Psoas muscle (tissue), 7 donors: ENCODE measurements at regions not wholly inside any gene's neighbourhood (a gene's known extent, or its start where the extent isn't known, plus 50 kb on each side); places are given as distances from the start of the nearest gene placed in this dataset.

Experiments
- ATAC-seq, 4 donors: fragments of 200-7000 bp; cut with Tn5 transposase; one replicate each; pipeline ENCODE4 v1.9.1; 2020; ENCODE audit warnings: moderate library complexity in 3 of 4, mild to moderate bottlenecking in 2 of 4
- DNase-seq, 2 donors: peaks; one replicate each; pipeline ENCODE4 v3.0.0-alpha.2; 2020
- H3K27ac ChIP-seq: fragments of 200-600 bp; one replicate; pipeline ENCODE4 v1.8.0; 2022
- H3K27me3 ChIP-seq, 3 donors: fragments of 200-600 bp in 1 of 3; one replicate each; pipeline versions ENCODE4 v1.6.1 to v1.8.0; 2013 to 2022; ENCODE audit warnings: low read length in 2 of 3, mild to moderate bottlenecking in 2 of 3, moderate library complexity in 1 of 3; ENCODE audit not compliant: insufficient read depth in 3 of 3
- H3K36me3 ChIP-seq, 2 donors: fragments of 200-600 bp in 1 of 2; one replicate each; pipeline versions ENCODE4 v1.6.1 to v1.8.0; 2013 to 2022; ENCODE audit warnings: low read depth in 1 of 2, mild to moderate bottlenecking in 1 of 2, moderate library complexity in 1 of 2; ENCODE audit not compliant: insufficient read depth in 1 of 2
- H3K4me1 ChIP-seq: fragments of 200-600 bp; one replicate; pipeline ENCODE4 v1.8.0; 2022
- H3K4me3 ChIP-seq: fragments of 200-600 bp; one replicate; pipeline ENCODE4 v1.8.0; 2022; ENCODE audit warnings: mild to moderate bottlenecking
- H3K9me3 ChIP-seq: fragments of 200-600 bp; one replicate; pipeline ENCODE4 v1.8.0; 2022
- CTCF ChIP-seq: fragments of 200-600 bp; IDR thresholded peaks from one replicate; pipeline ENCODE4 v1.8.0; 2022; ENCODE audit warnings: antibody characterized with exemption
- WGBS, 3 donors: extraction: QIAGEN DNeasy Blood & Tissue Kit; methylation state at CpG; one replicate each; pipeline versions ENCODE4 v1.1.6 to v1.1.7; 2013; 5-methylcytosine and 5-hydroxymethylcytosine counted together
- intact Hi-C, 2 donors: fragments of 100-400 bp; cut with DNase I; formaldehyde crosslinking; loops; one replicate each; pipeline versions ENCODE4 v1.11.0 to v1.14.2; 2022
- donor health status: healthy with polysubstance abuse.
- donor health status: DM: no; HTN: no; CAD: no; lungs with moderate emphysema.
- donor health status: Bipolar disorder and iron deficiency.
- donor health status: healthy.
- donor health status: DM: yes; HTN: yes; CAD: no.
- donor health status: DM: no; HTN: no; CAD: no.
- donor health status: DM: yes; HTN: yes; CAD: no.

DNA sequence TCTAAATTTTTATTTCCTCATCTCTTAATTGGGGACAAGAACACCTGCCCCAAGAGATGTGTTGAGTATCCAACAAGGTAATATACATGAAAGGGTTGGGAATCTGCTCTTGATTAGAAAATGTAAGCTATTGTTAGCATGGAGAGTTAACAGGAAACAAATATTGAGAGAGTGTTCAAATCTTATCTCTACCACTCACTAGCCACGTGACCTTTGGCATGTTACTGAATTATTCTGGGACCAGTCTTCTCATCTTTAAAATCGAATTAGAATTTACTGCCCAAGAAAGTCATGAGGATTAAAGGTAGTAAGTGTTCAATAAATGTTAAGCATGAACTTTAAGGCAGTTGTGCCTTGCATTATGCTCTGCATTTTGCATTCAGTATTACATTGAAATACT lies 184.7 kb downstream of the MID1IP1 start:
- ATAC-seq (no peak), DNase-seq (no peak)
- Histone ChIP-seq H3K36me3 (no peaks in the 10 kb centered on the region), H3K4me1 (no peaks in the 10 kb centered on the region), H3K27me3 (peaks cover 0 to 5% (median 0%) of the 10 kb centered on the region in 3 donors), H3K27ac (no peak overlapping the region), H3K4me3 (no peak overlapping the region), H3K9me3 (no peaks in the 10 kb centered on the region)
- WGBS, 3 donors, result 49 to 79% (median 64%) methylated on average over 2 of the region's 2 CpGs
- intact Hi-C loops, result loop anchor here (5.0 to 10.0 kb wide), 3 partner anchors 184 to 231 kb away; partner anchors contain the start of gene MID1IP1 (in 1 of the 2)
- no peak for TF ChIP-seq CTCF

DNA sequence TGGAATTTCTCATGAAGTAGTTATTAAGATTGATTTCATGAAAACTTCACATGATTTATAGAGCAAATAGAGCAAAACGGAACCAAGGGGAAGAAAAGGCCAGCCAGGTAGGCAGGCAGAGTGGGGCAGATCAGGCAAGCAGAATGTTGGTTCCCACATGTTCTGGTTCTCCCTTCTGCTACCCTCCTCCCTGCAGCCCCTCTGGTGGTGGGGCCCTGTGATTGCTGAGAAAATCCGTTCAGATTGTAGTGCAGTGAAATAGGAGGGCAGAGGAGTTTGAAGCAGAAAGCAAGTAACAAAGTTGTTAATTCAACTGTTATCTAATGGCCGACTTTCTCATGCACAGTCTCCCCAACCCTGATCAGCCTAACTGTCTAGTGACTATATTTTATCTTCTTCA lies 185.3 kb downstream of the MID1IP1 start:
- no peak for TF ChIP-seq CTCF
- intact Hi-C loops, result loop anchor here (5.0 to 10.0 kb wide), 3 partner anchors 184 to 232 kb away; partner anchors contain the start of gene MID1IP1 (in 1 of the 2)
- no peaks in the 10 kb centered on the region for H3K9me3 ChIP-seq
- WGBS, 3 donors, result 59 to 87% (median 84%) methylated on average over 3 of the region's 3 CpGs
- H3K4me1 ChIP-seq, result no peaks in the 10 kb centered on the region
- peaks cover 0 to 5% (median 0%) of the 10 kb centered on the region in 3 donors for H3K27me3 ChIP-seq
- no peak overlapping the region for H3K4me3 ChIP-seq
- no peak overlapping the region for H3K27ac ChIP-seq
- no peak for ATAC-seq
- H3K36me3 ChIP-seq, result no peaks in the 10 kb centered on the region
- no peak for DNase-seq

DNA sequence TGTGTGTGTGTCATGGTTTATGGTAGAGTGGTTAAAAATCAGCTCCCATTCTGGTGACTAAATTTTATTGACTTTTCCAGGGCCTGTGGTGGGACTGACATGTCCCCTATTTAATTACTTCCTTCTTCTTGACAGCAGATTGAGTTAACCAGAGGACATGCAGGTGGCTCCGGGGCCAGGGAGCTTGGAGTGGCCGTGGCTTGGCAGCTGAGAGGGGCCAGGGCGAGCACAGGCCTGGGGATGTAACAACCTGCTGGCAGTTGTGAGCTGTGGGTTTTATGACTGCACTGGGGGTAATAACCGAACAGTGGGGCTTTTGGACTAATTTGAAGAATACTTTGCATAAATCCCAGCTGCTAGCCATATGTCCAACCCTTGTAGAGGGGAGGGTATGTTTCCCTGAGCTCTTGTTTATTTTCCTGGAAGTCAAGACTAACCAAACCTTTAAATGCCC lies 186.0 kb downstream of the MID1IP1 start:
- WGBS, 3 donors, result 51 to 83% (median 62%) methylated on average over 4 of the region's 4 CpGs
- ATAC-seq, result no peak
- intact Hi-C loops, result loop anchor here (5.0 to 10.0 kb wide), 3 partner anchors 185 to 232 kb away; partner anchors contain the start of gene MID1IP1 (in 1 of the 2)
- Histone ChIP-seq H3K36me3 (no peaks in the 10 kb centered on the region), H3K27me3 (peaks cover 0 to 12% (median 0%) of the 10 kb centered on the region in 3 donors), H3K4me1 (no peaks in the 10 kb centered on the region), H3K27ac (no peak overlapping the region), H3K4me3 (no peak overlapping the region), H3K9me3 (no peaks in the 10 kb centered on the region)
- no peak for TF ChIP-seq CTCF
- DNase-seq, result no peak

GRCh38 chrX:38988301-38988700 lies 187.0 kb downstream of the MID1IP1 start:
- DNase-seq (no peak), ATAC-seq (no peak)
- Histone ChIP-seq H3K27me3 (peaks cover 0 to 12% (median 0%) of the 10 kb centered on the region in 3 donors), H3K36me3 (no peaks in the 10 kb centered on the region), H3K9me3 (no peaks in the 10 kb centered on the region), H3K4me3 (no peak overlapping the region), H3K27ac (no peak overlapping the region), H3K4me1 (no peaks in the 10 kb centered on the region)
- 84 to 97% (median 90%) methylated on average over 2 of the region's 2 CpGs for WGBS, 3 donors
- intact Hi-C loops, result loop anchor here (5.0 to 10.0 kb wide), 3 partner anchors 186 to 234 kb away; partner anchors contain the start of gene MID1IP1 (in 1 of the 2)
- no peak for TF ChIP-seq CTCF

- no peak overlapping the region for H3K27ac ChIP-seq
- H3K4me1 ChIP-seq, result no peaks in the 10 kb centered on the region
- no peak overlapping the region for H3K4me3 ChIP-seq
- peaks cover 0 to 12% (median 0%) of the 10 kb centered on the region in 3 donors for H3K27me3 ChIP-seq
- no peaks in the 10 kb centered on the region for H3K9me3 ChIP-seq
- WGBS, 3 donors, result 32 to 79% (median 76%) methylated on average over 1 of the region's 1 CpG
- intact Hi-C loops, result loop anchor here (5.0 to 10.0 kb wide), 3 partner anchors 187 to 234 kb away; partner anchors contain the start of gene MID1IP1 (in 1 of the 2)
- TF ChIP-seq CTCF, result no peak
- DNase-seq (no peak), ATAC-seq (no peak)
- no peaks in the 10 kb centered on the region for H3K36me3 ChIP-seq
These were observed 187.8 kb downstream of the MID1IP1 start for GRCh38 chrX:38989076-38989475.
